HEK293 (cell line): ENCODE measurements at regions not wholly inside any gene's neighbourhood (a gene's known extent, or its start where the extent isn't known, plus 50 kb on each side); places are given as distances from the start of the nearest gene placed in this dataset.

Source experiments
- CTCF ChIA-PET: fragments of 350-600 bp; formaldehyde crosslinking; extraction: SDS; loops from one replicate; lab custom pipeline; 2021; ENCODE audit warnings: antibody characterized with exemption; lab: Yijun Ruan, JAX
- POLR2A ChIA-PET: fragments of 300-600 bp; formaldehyde crosslinking; extraction: SDS; loops from one replicate; lab custom pipeline; 2020; ENCODE audit warnings: antibody characterized with exemption, inconsistent platforms; lab: Yijun Ruan, JAX
- H3K27ac ChIP-seq: fragments of 200-500 bp; sonication (Bioruptor generic); 2 replicates; pipeline ENCODE4 v1.5.1; 2014; ENCODE audit warnings: low read depth, low read length, control low read depth, inconsistent platforms; ENCODE audit errors: extremely low read depth
- H3K36me3 ChIP-seq, 2 experiments: fragments of 200-500 bp in 1 of 2; sonication (Bioruptor generic) in 1 of 2; 1 replicate in 1 of 2; 2 replicates in 1 of 2; pipeline ENCODE4 v1.5.1; 2014 to 2017; ENCODE audit warnings: inconsistent platforms in 2 of 2, low read length in 2 of 2; ENCODE audit not compliant: control insufficient read depth in 2 of 2, insufficient read depth in 1 of 2
- H3K4me1 ChIP-seq: fragments of 200-500 bp; sonication (Bioruptor generic); 2 replicates; pipeline ENCODE4 v1.5.1; 2014; ENCODE audit warnings: mild to moderate bottlenecking, low read length, inconsistent platforms; ENCODE audit not compliant: control insufficient read depth, insufficient read depth
- H3K4me3 ChIP-seq: 2 replicates; pipeline ENCODE4 v1.5.1; 2011; ENCODE audit warnings: low read depth, mild to moderate bottlenecking, control low read depth, low read length, moderate library complexity
- H3K9me3 ChIP-seq: fragments of 200-500 bp; sonication (Bioruptor generic); 2 replicates; pipeline ENCODE4 v1.5.1; 2014; ENCODE audit warnings: low read depth, low read length, inconsistent platforms; ENCODE audit not compliant: control insufficient read depth, insufficient read depth
- INSM2 ChIP-seq: fragments of 450-650 bp; formaldehyde crosslinking; IDR thresholded peaks from 2 replicates; pipeline ENCODE4 v1.5.1; 2016; ENCODE audit warnings: missing biosample characterization, missing genetic modification characterization
- SP2 ChIP-seq: fragments of 450-650 bp; formaldehyde crosslinking; IDR thresholded peaks from 2 replicates; pipeline ENCODE4 v1.5.1; 2016; ENCODE audit warnings: missing biosample characterization, missing genetic modification characterization
- SP3 ChIP-seq: fragments of 450-650 bp; formaldehyde crosslinking; IDR thresholded peaks from 2 replicates; pipeline ENCODE4 v1.5.1; 2016; ENCODE audit warnings: missing biosample characterization, missing genetic modification characterization
- YY1 ChIP-seq: fragments of 450-650 bp; formaldehyde crosslinking; IDR thresholded peaks from 2 replicates; pipeline ENCODE4 v1.5.1; 2018; ENCODE audit warnings: missing biosample characterization, missing genetic modification characterization
- YY2 ChIP-seq: fragments of 450-650 bp; formaldehyde crosslinking; IDR thresholded peaks from 2 replicates; pipeline ENCODE4 v1.5.1; 2016; ENCODE audit warnings: missing biosample characterization, missing genetic modification characterization
- ZBTB26 ChIP-seq: fragments of 450-650 bp; formaldehyde crosslinking; optimal IDR thresholded peaks from 2 replicates; pipeline ENCODE3; 2016; ENCODE audit warnings: missing biosample characterization, mild to moderate bottlenecking, missing genetic modification characterization
- ZBTB49 ChIP-seq: fragments of 450-650 bp; formaldehyde crosslinking; IDR thresholded peaks from 2 replicates; pipeline ENCODE4 v1.5.1; 2016; ENCODE audit warnings: missing biosample characterization, missing genetic modification characterization, low read depth
- ZFP3 ChIP-seq: fragments of 450-650 bp; formaldehyde crosslinking; IDR thresholded peaks from 2 replicates; pipeline ENCODE4 v1.5.1; 2016; ENCODE audit warnings: low read depth, missing biosample characterization, missing genetic modification characterization
- ZNF132 ChIP-seq: fragments of 450-650 bp; formaldehyde crosslinking; IDR thresholded peaks from 2 replicates; pipeline ENCODE4 v1.5.1; 2017; ENCODE audit warnings: missing biosample characterization, missing genetic modification characterization, borderline replicate concordance
- ZNF140 ChIP-seq: fragments of 450-650 bp; formaldehyde crosslinking; IDR thresholded peaks from 2 replicates; pipeline ENCODE4 v1.5.1; 2016; ENCODE audit warnings: missing biosample characterization, missing genetic modification characterization
- ZNF148 ChIP-seq: fragments of 450-650 bp; formaldehyde crosslinking; IDR thresholded peaks from 2 replicates; pipeline ENCODE4 v1.5.0; 2017; ENCODE audit warnings: missing biosample characterization, missing genetic modification characterization, borderline replicate concordance
- ZNF214 ChIP-seq: fragments of 450-650 bp; formaldehyde crosslinking; IDR thresholded peaks from 2 replicates; pipeline ENCODE4 v1.5.1; 2017; ENCODE audit warnings: missing biosample characterization, mild to moderate bottlenecking, missing genetic modification characterization, borderline replicate concordance
- ZNF341 ChIP-seq: fragments of 450-650 bp; formaldehyde crosslinking; IDR thresholded peaks from 2 replicates; pipeline ENCODE4; 2016; ENCODE audit warnings: low read depth, missing biosample characterization, missing genetic modification characterization
- ZNF37A ChIP-seq: fragments of 450-650 bp; IDR thresholded peaks from 2 replicates; pipeline ENCODE4 v1.5.1; 2018; ENCODE audit warnings: missing biosample characterization, missing genetic modification characterization
- ZNF391 ChIP-seq: fragments of 450-650 bp; formaldehyde crosslinking; IDR thresholded peaks from 2 replicates; pipeline ENCODE4 v1.5.1; 2016; ENCODE audit warnings: low read depth, missing biosample characterization, missing genetic modification characterization, borderline replicate concordance
- ZNF433 ChIP-seq: fragments of 450-650 bp; formaldehyde crosslinking; IDR thresholded peaks from 2 replicates; pipeline ENCODE4 v1.5.1; 2016; ENCODE audit warnings: missing biosample characterization, missing genetic modification characterization, low read depth
- ZNF513 ChIP-seq: fragments of 450-650 bp; IDR thresholded peaks from 2 replicates; pipeline ENCODE4 v1.5.1; 2018; ENCODE audit warnings: missing biosample characterization, missing genetic modification characterization
- ZNF555 ChIP-seq: fragments of 450-650 bp; formaldehyde crosslinking; conservative IDR thresholded peaks from 2 replicates; pipeline ENCODE4 v1.5.1; 2017; ENCODE audit warnings: missing biosample characterization, mild to moderate bottlenecking, missing genetic modification characterization, inconsistent platforms
- ZNF610 ChIP-seq: fragments of 450-650 bp; formaldehyde crosslinking; IDR thresholded peaks from 2 replicates; pipeline ENCODE4 v1.5.1; 2016; ENCODE audit warnings: missing biosample characterization, missing genetic modification characterization, borderline replicate concordance
- ZNF707 ChIP-seq: fragments of 450-650 bp; formaldehyde crosslinking; IDR thresholded peaks from 2 replicates; pipeline ENCODE4 v1.5.1; 2016; ENCODE audit warnings: missing biosample characterization, missing genetic modification characterization
- ZNF830 ChIP-seq: fragments of 450-650 bp; IDR thresholded peaks from 2 replicates; pipeline ENCODE4 v1.5.0; 2018; ENCODE audit warnings: missing biosample characterization, missing genetic modification characterization, low read depth, mild to moderate bottlenecking, moderate library complexity
- ZSCAN23 ChIP-seq: fragments of 450-650 bp; formaldehyde crosslinking; IDR thresholded peaks from 2 replicates; pipeline ENCODE4 v1.5.1; 2016; ENCODE audit warnings: missing biosample characterization, missing genetic modification characterization
- ZSCAN30 ChIP-seq: fragments of 450-650 bp; IDR thresholded peaks from 2 replicates; pipeline ENCODE4 v1.5.1; 2018; ENCODE audit warnings: missing biosample characterization, mild to moderate bottlenecking, missing genetic modification characterization, moderate library complexity

- no peaks in the 10 kb centered on the region for H3K9me3 ChIP-seq
- H3K36me3 ChIP-seq, result no peaks in the 10 kb centered on the region
- ChIA-PET POLR2A (no interaction called here), CTCF (interaction anchor here (0.5 to 1.1 kb wide), 3 partner anchors 121 to 1157 kb away, joined by 3 to 5 read pairs (median 4); no protein-coding TSS in a partner anchor)
- H3K4me3 ChIP-seq, result no peak overlapping the region
- TF ChIP-seq ZNF433 (tag by site-specific recombination) (no peak), ZNF214 (tag by site-specific recombination) (no peak), ZNF132 (no peak), ZNF830 (tag by site-specific recombination) (no peak), SP3 (tag by site-specific recombination) (no peak), ZNF148 (tag by site-specific recombination) (no peak), ZSCAN30 (tag by site-specific recombination) (no peak), ZFP3 (no peak), INSM2 (tag by site-specific recombination) (no peak), ZBTB49 (no peak), ZNF610 (tag by site-specific recombination) (no peak), ZNF37A (tag by site-specific recombination) (no peak), YY2 (tag by site-specific recombination) (no peak)
- no peak overlapping the region for H3K27ac ChIP-seq
- H3K4me1 ChIP-seq, result no peaks in the 10 kb centered on the region
Observed at GRCh38 chr7:26546508-26547053, 254.9 kb downstream of the SNX10 start.

- CTCF ChIA-PET, result interaction anchor here (0.6 kb wide), 1 partner anchor 654 kb away, joined by 4 read pairs; no protein-coding TSS in a partner anchor
- no peak for TF ChIP-seq ZNF341
- no peak for TF ChIP-seq YY1 (tag by site-specific recombination)
- TF ChIP-seq ZBTB26 (tag by site-specific recombination), result no peak
- no peak for TF ChIP-seq ZNF513 (tag by site-specific recombination)
- TF ChIP-seq ZNF148 (tag by site-specific recombination), result no peak
- no peak for TF ChIP-seq ZSCAN23 (tag by site-specific recombination)
- TF ChIP-seq ZNF391 (tag by site-specific recombination), result no peak
- TF ChIP-seq ZNF707 (tag by site-specific recombination), result no peak
- no peak for TF ChIP-seq ZNF555 (tag by site-specific recombination)
- no peak for TF ChIP-seq ZNF140 (tag by site-specific recombination)
- no peak for TF ChIP-seq SP2 (tag by site-specific recombination)
- no peak for TF ChIP-seq ZFP3
Observed at GRCh38 chr7:26547156-26547555, 255.5 kb downstream of the SNX10 start.

More at GRCh38 chr7:26547156-26547555, 255.5 kb downstream of the SNX10 start:
- no peak overlapping the region for H3K4me3 ChIP-seq
- POLR2A ChIA-PET, result no interaction called here
- H3K4me1 ChIP-seq, result no peaks in the 10 kb centered on the region
- H3K27ac ChIP-seq, result no peak overlapping the region
- H3K36me3 ChIP-seq, result no peaks in the 10 kb centered on the region
- H3K9me3 ChIP-seq, result no peaks in the 10 kb centered on the region
